Lower leg skin (tissue), 3 donors: ENCODE measurements at regions not wholly inside any gene's neighbourhood (a gene's known extent, or its start where the extent isn't known, plus 50 kb on each side); places are given as distances from the start of the nearest gene placed in this dataset.

Source experiments
- CTCF ChIP-seq, 3 donors: fragments of 450-650 bp; IDR thresholded peaks; one replicate each; pipeline ENCODE4 v1.5.1; 2016; ENCODE audit warnings: antibody characterized with exemption in 3 of 3, mild to moderate bottlenecking in 3 of 3, moderate library complexity in 2 of 3
- POLR2A ChIP-seq, 2 donors: fragments of 450-650 bp; IDR thresholded peaks; one replicate each; pipeline ENCODE4 v1.6.1; 2016 to 2017; ENCODE audit warnings: antibody characterized with exemption in 2 of 2, mild to moderate bottlenecking in 1 of 2, moderate library complexity in 1 of 2

- TF ChIP-seq POLR2A (IDR thresholded peaks at IDR 0.05) (no peak), CTCF (IDR thresholded peaks at IDR 0.05) (no peak)
Observed at GRCh38 chr4:65202165-65202852, 468.0 kb downstream of the EPHA5 start.
